Fibroblast of lung (primary cell): ENCODE measurements at regions not wholly inside any gene's neighbourhood (a gene's known extent, or its start where the extent isn't known, plus 50 kb on each side); places are given as distances from the start of the nearest gene placed in this dataset.

Experiments used
- CTCF ChIP-seq, 2 donors: IDR thresholded peaks in 1 of 2; conservative IDR thresholded peaks in 1 of 2; 1 replicate in 1 of 2; 2 replicates in 1 of 2; pipeline ENCODE4 v1.5.1; 2011 to 2012; ENCODE audit warnings: low read length in 2 of 2, control low read depth in 1 of 2, inconsistent platforms in 1 of 2, low read depth in 1 of 2, mild to moderate bottlenecking in 1 of 2
- EZH2 ChIP-seq: IDR thresholded peaks from 2 replicates; pipeline ENCODE4 v1.5.1; 2012; ENCODE audit warnings: low read length, control low read depth, mild to moderate bottlenecking; ENCODE audit errors: missing control alignments

- no peak for TF ChIP-seq CTCF (conservative IDR thresholded peaks at IDR 0.05 in 1 of 2, IDR thresholded peaks at IDR 0.05 in 1 of 2; ENCODE audit: low read depth in 1 of 2, low read length in 2 of 2)
- no peak for TF ChIP-seq EZH2
Observed at GRCh38 chr3:98646680-98647079, 53.3 kb upstream of the CPOX start.
